ENCODE measurements at regions not wholly inside any gene's neighbourhood (a gene's known extent, or its start where the extent isn't known, plus 50 kb on each side); places are given as distances from the start of the nearest gene placed in this dataset.

DNA sequence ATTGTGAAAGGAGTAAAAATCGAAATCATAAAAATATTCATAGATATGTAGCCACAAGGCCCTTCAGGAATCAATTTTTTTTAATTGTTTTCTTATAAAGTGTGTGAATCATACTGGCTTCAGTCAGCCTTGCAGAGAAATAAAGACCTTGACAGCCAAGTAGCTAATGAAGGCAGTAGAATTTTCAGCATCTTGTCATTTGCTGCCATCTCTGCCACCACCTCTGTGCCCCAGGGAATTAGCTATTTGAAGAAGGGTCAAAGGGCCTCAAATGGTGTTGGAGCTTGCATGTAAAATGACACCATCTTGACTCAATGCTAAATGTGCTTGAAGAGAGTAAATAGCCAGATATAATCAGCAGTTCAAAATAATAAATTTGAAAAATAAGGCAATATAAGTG lies 359.4 kb upstream of the DCN start:
- DNase-seq (ENCODE audit: low read depth in 3 of 3), result no peak

DNA sequence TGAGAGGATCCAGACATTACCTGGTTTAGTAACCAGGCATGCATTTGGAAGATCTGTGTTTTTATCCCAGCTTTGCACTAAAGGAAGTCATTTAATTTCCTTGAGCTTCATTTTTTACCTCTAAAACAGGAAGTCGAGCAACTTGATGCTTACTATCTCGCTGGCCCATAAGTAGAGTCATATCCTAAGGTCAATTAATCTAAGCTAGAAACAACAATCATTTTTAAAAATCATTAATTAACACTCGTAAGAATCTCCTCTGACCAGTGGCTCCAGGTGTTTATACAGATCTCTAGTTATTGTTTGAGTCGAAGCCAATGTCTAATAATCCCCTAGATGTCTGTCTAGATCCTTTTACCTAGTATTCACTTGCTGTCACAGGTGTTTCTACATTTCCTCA lies 355.8 kb upstream of the DCN start:
- DNase-seq (ENCODE audit: low read depth in 3 of 3), result no peak

DNA sequence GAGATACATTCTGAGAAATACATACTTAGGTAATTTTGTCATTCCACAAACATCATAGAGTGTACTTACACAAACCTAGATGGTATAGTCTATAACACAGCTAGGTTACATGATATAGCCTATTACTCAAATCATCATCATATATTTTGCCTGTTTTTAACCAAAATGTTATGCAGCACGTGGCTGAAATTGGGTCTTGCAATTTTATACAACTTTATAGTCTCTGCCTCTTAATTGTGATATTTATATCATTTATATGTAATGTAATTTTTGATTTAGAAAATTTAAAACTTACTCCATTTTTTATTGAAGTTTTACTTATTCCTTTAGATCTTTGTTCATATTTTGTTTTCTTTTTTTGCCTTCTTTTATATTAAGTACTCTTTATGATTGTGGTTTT lies 350.7 kb upstream of the DCN start:
- DNase-seq (ENCODE audit: low read depth in 3 of 3), result no peak

DNA sequence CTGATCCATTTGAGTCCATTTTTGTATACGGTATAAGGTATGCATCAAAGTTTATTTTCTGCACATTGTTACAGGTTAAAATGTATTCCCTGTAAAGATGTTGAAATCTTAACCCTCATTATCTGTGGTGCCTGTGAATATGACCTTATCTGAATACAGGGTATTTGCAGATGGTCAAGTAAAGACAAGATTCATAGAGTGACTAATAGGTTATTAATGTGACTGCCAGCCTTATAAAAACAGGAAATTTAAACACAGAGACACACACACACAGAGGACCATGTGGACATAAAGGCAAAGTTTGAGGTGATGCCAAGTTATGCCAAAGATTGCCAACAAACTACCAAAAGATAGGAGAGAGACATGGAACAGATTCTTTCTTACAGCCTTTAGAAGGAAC lies 347.2 kb upstream of the DCN start:
- no peak for DNase-seq (ENCODE audit: low read depth in 3 of 3)

DNA sequence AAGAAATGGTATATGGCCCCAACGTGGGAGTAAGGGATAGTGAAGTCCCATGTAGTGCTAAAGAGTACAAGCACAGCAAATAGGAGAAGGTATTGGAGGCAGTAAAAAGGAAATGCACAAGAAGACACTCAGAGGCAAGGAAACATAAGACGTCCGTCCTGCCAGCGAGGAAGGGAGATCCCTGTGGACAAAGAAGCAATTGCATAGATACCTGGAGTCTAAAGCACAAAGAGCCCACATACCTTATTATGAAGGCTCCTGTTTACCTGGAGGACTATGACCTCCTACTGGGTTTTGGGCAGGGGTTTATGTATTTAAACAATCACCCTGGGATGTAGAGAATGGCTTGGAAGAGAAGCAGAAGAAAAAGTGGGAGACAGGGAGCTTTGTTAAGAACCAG lies 341.2 kb upstream of the DCN start:
- no peak for DNase-seq (ENCODE audit: low read depth in 3 of 3)

DNA sequence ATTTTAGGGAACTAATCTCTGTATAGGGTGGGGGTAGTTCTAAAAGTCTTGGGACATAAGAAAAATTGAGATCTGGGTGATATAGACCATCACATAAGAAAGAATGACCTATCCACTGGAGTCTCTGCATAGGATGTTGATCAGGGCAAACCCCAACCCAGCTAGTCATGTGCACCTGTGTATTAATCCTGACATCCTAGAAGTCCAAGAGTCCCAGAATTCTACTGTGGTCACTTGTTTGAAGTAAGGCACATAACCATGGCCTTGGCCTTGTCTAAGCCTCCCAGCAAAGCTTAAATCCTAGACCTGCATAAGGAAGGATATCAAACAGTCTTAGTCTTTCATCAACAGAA lies 334.1 kb upstream of the DCN start:
- DNase-seq (ENCODE audit: low read depth in 3 of 3), result no peak

DNA sequence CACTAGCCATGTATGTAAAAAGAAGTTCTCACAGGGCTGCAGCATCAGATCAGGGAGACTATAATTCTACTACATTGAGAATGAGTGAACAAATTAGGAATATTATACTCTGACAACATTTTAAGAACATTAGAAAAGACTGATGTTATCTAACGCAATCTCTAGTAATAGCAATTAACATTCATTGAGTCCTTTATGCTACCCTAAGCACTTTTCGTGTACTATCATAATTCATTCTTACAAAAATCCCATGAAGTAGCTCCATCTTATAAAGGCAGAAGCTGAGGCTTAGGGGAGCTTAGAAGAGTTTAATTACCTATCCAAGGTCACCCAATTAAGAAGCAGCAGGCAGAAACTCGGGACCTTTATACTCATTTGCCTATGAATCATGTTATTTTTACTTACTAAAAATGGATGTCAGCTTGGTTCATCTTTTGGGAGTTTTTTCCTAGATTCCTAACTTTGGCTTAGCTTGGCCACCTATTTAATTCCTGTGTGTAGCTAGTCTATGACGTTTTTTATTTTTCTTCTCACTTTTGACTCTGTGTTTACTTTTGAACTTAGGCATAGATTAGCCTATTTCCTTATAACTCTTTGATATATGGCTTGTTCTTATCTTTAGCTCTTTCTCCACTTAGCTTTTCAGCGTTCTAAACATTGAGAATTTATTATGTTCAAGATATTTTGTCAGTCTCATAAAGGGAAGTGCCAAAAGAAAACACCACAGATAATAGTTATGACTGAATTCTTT lies 333.5 kb upstream of the DCN start:
- no peak for DNase-seq (ENCODE audit: low read depth in 3 of 3)

DNA sequence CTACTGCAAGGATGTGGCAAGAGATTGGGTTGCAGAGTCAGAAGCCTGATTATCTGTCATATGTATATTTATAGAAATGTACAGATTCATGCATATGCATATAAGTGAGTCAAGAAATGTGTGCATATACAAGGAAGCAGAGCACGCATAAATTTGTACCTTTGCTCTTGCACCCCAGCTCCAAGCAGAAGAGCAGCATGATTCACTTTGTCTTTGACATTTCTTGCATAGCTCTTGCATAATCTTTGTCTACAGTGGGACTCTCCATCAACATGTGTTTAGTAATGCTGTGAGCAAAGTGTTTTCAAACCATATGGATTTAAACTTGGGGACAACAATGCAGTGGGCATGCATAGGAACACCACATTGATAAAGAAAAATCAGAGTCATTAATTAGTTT lies 330.7 kb upstream of the DCN start:
- no peak for DNase-seq (ENCODE audit: low read depth in 3 of 3)

DNA sequence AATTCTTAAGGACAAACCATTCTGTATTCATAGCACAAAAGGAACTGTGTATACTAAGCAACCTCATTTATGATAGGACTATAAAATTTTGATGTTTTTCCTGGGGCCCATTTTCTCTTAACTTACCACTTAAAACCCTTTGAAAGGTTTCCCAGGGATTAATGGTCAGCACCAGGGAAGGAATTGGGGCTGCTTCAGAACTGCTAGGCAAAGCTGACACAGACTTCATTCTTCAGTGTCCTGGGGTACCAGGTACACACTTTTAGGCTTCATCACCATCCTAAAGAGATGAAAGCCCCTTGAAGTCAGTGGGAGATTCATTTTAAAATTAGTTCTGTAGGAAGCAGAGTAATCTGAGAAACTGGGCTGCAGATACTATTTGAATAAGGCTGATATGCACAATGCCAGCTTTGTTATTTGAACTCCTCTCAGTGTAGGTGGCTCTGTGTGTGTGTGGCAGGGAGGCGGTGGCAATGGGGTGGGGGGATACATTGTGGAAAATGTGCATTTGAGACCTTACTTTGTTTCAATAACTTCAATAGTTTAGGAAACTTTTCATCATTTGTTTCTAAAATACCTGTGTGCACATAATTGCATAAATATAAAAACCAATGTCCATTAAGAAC lies 329.3 kb upstream of the DCN start:
- DNase-seq (ENCODE audit: low read depth in 3 of 3), result no peak

DNA sequence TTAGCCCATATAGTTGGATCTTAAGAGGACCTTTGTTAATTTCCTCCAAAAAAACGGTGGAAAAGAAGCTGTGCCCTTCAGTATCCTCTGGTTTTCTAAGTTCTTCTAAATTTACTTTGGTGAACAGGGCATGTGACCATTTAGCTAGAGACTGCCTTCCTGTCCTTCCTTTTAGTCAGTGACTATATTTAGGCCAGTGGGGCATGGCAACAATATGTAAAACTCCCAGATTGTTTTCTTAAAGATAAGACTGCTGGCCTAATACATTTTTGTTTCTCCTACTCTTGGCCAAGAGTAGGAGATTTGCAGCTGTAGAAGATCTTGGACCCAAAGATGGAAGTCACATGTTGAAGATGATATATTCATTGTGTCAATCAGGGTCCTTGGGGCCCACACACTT lies 325.1 kb upstream of the DCN start:
- no peak for DNase-seq (ENCODE audit: low read depth in 3 of 3)

DNA sequence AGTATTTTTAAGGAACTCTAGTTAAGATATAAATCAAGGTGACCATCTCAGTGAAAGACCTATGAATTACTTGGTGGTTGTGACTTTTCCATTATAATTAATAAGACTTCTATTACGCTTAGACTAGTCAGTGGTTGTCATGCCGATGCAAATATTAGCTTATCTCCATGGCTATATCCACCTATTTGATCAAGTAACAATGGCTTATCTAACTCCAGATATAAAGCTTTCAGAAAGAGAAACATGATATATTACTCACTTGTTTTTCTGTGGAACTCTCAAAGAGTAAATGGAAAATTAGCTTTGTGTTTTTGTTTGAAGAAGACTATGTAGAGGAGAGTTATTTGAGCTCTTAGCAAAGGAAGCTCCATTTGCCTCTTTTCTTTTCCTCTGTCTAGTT lies 323.8 kb upstream of the DCN start:
- no peak for DNase-seq (ENCODE audit: low read depth in 3 of 3)

DNA sequence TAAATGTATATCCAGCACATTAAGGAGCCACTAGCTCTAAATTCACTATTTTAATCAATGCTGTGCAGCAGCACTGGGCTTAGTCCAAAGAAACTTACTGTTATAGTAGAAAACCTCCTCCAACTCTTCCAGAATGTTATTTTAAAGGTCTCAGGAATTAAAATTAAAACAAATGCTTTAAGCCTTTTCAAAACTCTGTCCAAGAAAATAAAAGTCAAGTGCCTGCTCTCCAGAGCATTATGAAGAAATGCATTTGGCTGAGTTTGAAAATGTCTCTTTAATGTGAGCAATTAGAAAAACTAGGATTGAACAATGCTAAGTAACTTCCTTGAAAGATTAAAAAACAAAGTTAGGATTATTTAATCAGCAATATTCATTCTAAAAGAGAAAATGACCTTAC lies 322.4 kb upstream of the DCN start:
- DNase-seq (ENCODE audit: low read depth in 3 of 3), result no peak

DNA sequence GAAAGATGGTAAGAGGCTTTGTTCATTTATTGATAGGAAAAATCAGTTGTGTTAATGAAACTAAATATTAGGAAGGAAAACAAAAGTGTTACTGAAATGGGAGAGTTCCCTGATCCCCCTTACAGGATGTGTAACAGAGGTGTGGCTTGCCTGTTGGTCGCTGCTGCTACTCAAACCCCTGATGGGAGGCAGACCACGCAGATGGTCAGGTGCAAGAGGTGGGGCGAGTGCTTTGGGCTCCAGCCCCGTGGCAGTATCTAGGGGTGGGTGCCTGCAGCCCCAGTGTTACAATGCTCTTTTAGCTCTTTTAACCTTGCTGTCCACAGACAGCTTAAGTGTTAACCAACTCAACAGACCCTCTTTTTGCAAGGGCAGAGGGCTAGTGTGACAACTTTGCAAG lies 319.6 kb upstream of the DCN start:
- no peak for DNase-seq (ENCODE audit: low read depth in 3 of 3)

DNA sequence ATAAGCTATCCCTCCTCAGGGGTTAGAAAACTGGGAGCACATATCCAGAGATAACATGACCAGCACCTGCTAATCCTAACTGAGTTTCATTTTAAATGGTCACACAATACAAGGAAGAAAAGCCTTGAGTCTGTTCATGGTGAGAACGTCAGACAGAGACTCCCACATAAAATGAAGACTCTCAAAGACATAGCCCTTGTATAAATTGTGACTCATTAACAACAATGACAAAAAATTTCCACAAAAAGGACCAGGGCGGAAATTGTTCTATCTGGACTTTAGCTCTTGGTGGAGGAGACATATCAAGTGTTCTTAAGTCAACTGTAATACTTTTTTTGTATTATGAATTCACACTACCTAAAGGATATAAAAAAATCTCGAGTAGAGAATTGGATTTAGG lies 313.7 kb upstream of the DCN start:
- no peak for DNase-seq (ENCODE audit: low read depth in 3 of 3)

DNA sequence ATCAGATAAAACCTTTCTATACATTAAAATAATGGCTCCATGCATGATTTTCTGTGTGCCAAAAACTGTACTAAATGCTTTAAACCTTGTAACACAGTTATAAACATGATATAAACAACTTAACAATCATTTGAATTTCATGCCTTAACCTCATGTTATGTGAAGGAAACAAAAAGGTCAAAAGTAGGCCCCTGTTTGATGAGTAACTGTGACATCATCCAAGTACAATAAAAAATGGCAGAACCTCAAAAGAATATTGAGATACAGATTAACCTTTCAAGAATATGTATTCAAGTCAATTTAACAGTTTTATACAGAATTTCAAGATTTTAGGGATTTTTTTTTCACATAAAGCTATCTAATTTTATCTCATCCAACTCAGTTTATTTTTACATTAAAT lies 310.7 kb upstream of the DCN start:
- no peak for DNase-seq (ENCODE audit: low read depth in 3 of 3)

DNA sequence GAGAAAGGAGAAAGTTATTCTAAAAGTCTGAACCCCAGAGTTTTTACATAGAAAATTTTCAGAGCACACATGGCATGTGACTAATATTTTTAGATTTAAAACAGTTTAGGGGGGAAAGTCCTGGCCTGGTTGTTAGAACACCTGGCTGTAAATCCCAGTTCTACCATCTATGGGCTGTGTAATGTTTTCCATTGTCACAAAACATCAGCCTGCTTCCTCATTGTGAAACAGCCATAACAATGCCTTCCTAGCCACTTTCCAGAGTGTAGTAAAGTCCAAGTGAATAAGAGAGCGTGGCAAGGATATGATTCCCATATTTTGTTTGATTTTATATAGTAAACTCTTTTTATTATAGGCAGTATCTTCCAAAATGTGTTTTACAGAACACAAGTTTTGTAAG lies 310.0 kb upstream of the DCN start:
- DNase-seq (ENCODE audit: low read depth in 3 of 3), result no peak

DNA sequence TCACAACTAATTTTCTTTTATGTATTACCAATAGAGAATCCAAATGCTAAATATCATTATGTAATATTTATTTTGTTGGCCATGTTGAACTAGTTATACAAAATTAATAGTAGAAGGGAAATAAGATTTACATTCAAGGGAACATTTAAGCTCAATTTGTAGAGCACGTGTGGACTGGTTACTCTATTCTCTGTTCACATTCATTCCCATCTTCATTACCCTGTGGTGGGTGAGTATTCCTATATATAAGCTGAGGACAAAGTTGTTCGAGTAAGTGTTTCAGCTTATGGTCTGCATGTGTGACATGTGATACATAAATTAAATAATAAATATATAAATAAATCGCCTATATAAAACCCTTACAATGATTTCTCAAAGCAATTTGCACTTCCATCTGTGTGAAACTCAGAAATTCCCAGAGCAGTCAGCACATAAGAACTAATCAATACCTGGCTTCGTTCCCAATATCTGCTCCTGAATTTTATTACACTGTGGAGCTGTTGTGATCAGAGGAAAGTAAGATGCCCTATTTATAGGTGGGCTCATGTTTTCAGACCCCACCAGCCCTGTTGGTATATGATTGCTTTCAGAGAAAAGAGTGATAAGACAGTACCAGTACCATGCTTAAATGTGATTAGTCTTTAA lies 308.2 kb upstream of the DCN start:
- no peak for DNase-seq (ENCODE audit: low read depth in 3 of 3)

DNA sequence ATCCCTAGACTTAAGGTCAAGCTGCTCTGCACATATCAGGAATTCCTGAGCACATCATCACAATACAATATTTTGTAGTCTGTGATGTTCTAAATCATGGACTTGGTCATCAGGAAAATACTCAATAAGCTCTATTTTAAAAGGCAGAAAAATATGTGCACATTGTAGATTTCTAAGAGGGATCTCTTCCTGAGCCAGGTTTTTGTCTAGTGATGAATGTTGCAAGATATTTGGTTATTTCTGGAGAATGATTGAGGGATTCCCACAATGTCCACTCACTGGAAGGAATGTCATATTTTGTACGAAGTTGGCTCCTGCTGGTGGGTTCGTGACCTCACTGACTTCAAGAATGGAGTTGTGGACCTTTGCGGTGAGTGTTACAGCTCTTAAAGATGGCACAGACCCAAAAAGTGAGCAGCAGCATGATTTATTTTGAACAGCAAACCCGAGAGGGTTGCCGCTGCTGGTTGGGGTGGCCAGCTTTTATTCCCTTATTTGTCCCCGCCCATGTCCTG lies 300.9 kb upstream of the DCN start:
- no peak for DNase-seq (ENCODE audit: low read depth in 3 of 3)

DNA sequence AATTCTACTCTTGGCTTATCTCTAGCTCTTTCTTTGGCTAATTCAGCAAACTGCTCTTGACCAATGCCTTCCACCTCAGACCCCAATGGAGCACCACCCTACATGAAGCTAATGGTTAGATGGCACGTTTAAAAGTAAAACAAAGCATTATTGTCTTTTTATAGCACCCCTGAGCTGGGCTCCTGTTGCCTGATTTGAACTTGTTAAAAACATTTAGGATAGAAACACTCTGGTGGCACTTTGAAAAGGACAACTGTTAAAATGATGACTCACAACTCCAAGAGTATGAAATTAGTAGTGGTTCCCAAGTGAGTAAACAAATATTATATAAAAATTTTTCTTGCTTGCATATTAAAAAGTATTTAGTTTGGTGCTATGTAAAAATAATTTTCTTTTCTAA lies 299.6 kb upstream of the DCN start:
- no peak for DNase-seq (ENCODE audit: low read depth in 3 of 3)

DNA sequence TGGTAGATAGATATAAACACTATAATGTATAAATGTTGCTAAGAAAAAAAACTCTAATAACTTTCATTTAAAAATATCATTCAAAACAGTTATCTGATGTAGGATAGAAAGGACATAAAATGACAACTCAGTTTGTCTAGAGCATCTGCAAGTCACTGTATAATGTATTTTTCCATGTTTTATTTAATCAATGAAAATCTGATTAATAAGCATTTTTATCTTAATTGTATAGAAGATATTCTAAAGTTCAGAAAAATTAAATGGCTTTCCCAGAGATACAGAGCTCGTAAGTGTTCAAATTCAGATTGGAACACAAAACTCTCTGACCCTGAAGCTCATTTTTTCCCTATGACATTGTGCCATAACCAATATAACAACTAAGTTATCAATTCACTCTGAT lies 295.9 kb upstream of the DCN start:
- DNase-seq (ENCODE audit: low read depth in 3 of 3), result no peak

DNA sequence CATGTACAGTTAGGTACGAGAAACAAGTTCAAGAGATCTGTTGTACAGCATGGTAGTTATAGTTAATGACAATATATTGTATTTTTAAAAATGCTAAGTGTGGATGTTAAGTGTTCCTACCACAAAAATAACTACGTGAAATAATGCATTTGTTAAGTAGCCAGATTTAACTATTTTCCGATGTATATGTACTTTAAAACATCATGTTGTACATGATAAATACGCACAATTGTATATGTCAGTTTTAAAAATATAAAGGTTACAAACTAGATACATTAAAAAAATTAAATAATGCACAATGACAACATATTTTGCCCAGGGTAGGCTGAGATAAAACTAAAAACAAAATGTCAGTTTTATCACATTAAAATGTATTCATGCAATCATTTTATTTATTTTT lies 285.1 kb upstream of the DCN start:
- no peak for DNase-seq (ENCODE audit: low read depth in 3 of 3)

DNA sequence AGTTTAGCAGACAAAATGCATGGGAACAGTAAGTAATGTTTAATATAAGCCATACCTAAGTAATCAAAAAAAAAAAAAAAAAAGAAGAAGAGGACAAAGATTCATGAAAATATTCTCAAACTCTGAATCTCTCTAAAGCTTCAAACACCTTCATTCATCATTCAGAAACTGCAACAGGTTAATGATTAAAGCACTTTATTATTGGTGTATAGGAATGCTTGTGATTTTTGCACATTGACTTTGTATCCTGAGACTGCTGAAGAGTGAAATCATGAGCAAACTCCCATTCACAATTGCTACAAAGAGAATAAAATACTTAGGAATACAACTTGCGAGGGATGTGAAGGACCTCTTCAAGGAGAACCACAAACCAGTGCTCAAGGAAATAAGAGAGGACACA lies 278.4 kb upstream of the DCN start:
- no peak for DNase-seq (ENCODE audit: low read depth in 3 of 3)

DNA sequence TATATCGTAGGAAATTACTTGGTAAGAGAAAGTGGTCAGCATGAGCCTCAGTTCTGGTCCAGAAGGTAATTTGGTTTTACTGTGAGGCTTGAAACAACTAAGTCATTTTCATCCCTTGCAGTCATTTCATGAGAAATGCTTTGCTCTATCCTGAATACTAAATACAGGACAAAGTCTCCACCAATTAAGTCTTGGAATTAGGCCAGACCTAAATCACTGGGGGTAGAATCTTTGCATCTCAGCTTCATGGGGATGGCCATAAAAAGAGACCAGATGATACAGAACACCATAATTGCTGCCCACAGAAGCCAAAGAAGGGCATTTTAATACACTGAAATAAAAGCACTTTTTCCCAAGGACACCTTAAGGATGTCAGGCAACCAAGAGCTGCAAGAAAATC lies 277.9 kb upstream of the DCN start:
- DNase-seq (ENCODE audit: low read depth in 3 of 3), result no peak
